IMR-90 (cell line): ENCODE measurements at regions not wholly inside any gene's neighbourhood (a gene's known extent, or its start where the extent isn't known, plus 50 kb on each side); places are given as distances from the start of the nearest gene placed in this dataset.

Experiments used
- ATAC-seq: fragments of 200-7000 bp; cut with Tn5 transposase; 2 replicates; pipeline ENCODE4 v1.9.1; 2020; ENCODE audit warnings: low read depth, mild to moderate bottlenecking, moderate library complexity
- BruUV-seq: library from RNA; stranded (reverse); fragments of 400-500 nt; replicated peaks from 2 replicates; lab custom pipeline; 2021; lab: Mats Ljungman, UMichigan
- CTCF ChIA-PET: fragments of 300-600 bp; formaldehyde crosslinking; extraction: SDS; loops from one replicate; lab custom pipeline; 2021; ENCODE audit warnings: antibody characterized with exemption; lab: Yijun Ruan, JAX
- POLR2A ChIA-PET: fragments of 300-600 bp; sonication (Branson Sonifier 250); formaldehyde crosslinking; loops from one replicate; lab custom pipeline; 2022; ENCODE audit warnings: antibody characterized with exemption; ENCODE audit not compliant: unreplicated experiment; lab: Charles Lee
- DNase-seq: peaks from one replicate; pipeline ENCODE4 v3.0.0; 2013
- H2AFZ ChIP-seq: replicated peaks from 2 replicates; pipeline ENCODE3; 2013; ENCODE audit warnings: low read length, mild to moderate bottlenecking; ENCODE audit not compliant: poor library complexity
- H2AK5ac ChIP-seq: 2 replicates; pipeline ENCODE4 v1.6.1; 2013; ENCODE audit warnings: low read depth, low read length, inconsistent platforms
- H2AK9ac ChIP-seq: replicated peaks from 2 replicates; pipeline ENCODE3; 2013; ENCODE audit warnings: mild to moderate bottlenecking, low read depth, low read length, moderate library complexity; ENCODE audit not compliant: poor library complexity
- H2BK120ac ChIP-seq: 2 replicates; pipeline ENCODE4 v1.6.1; 2013; ENCODE audit warnings: low read depth, low read length, inconsistent platforms
- H2BK15ac ChIP-seq: 3 replicates; pipeline ENCODE4 v1.6.1; 2013; ENCODE audit warnings: low read depth, low read length, inconsistent platforms
- H2BK20ac ChIP-seq: 2 replicates; pipeline ENCODE4 v1.6.1; 2013; ENCODE audit warnings: low read depth, mild to moderate bottlenecking, inconsistent platforms, low read length, moderate library complexity
- H2BK5ac ChIP-seq: 2 replicates; pipeline ENCODE4 v1.6.1; 2013; ENCODE audit warnings: mild to moderate bottlenecking, low read depth, low read length, inconsistent platforms; ENCODE audit not compliant: poor library complexity, severe bottlenecking
- H3K14ac ChIP-seq: replicated peaks from 2 replicates; pipeline ENCODE4 v1.6.1; 2013; ENCODE audit warnings: low read depth, low read length, inconsistent platforms
- H3K18ac ChIP-seq: 2 replicates; pipeline ENCODE4 v1.6.1; 2013; ENCODE audit warnings: low read depth, low read length, control low read depth
- H3K23ac ChIP-seq: 2 replicates; pipeline ENCODE4 v1.6.1; 2013; ENCODE audit warnings: low read depth, low read length, inconsistent platforms
- H3K27ac ChIP-seq: 2 replicates; pipeline ENCODE4 v1.5.1; 2013; ENCODE audit warnings: mild to moderate bottlenecking, control low read depth, low read length; ENCODE audit not compliant: insufficient read depth
- H3K27me3 ChIP-seq: 2 replicates; pipeline ENCODE4 v1.6.1; 2013; ENCODE audit warnings: low read length; ENCODE audit not compliant: control insufficient read depth, insufficient read depth
- H3K36me3 ChIP-seq: 2 replicates; pipeline ENCODE4 v1.6.1; 2013; ENCODE audit warnings: low read length, mixed read lengths; ENCODE audit not compliant: control insufficient read depth, insufficient read depth
- H3K4ac ChIP-seq: 2 replicates; pipeline ENCODE4 v1.6.1; 2013; ENCODE audit warnings: low read depth, low read length, inconsistent platforms
- H3K4me1 ChIP-seq: 2 replicates; pipeline ENCODE4 v1.6.1; 2013; ENCODE audit warnings: low read length, mixed read lengths; ENCODE audit not compliant: control insufficient read depth, insufficient read depth
- H3K4me2 ChIP-seq: 2 replicates; pipeline ENCODE4 v1.6.1; 2013; ENCODE audit warnings: low read depth, mild to moderate bottlenecking, control low read depth, low read length, moderate library complexity
- H3K4me3 ChIP-seq: 2 replicates; pipeline ENCODE4 v1.5.1; 2013; ENCODE audit warnings: low read depth, mild to moderate bottlenecking, control low read depth, low read length, moderate library complexity; ENCODE audit not compliant: insufficient read depth
- H3K56ac ChIP-seq: 2 replicates; pipeline ENCODE4 v1.6.1; 2013; ENCODE audit warnings: low read length, inconsistent platforms; ENCODE audit not compliant: insufficient read depth; ENCODE audit errors: extremely low read depth
- H3K79me1 ChIP-seq, 2 experiments: 2 replicates each; pipeline ENCODE4 v1.6.1; 2013; ENCODE audit warnings: low read length in 2 of 2, inconsistent platforms in 1 of 2, low read depth in 1 of 2
- H3K9ac ChIP-seq: 2 replicates; pipeline ENCODE4 v1.6.1; 2013; ENCODE audit warnings: low read depth, low read length, control low read depth
- H3K9me1 ChIP-seq: 2 replicates; pipeline ENCODE4 v1.6.1; 2013; ENCODE audit warnings: low read length, inconsistent platforms; ENCODE audit not compliant: insufficient read depth
- H3K9me3 ChIP-seq: 2 replicates; pipeline ENCODE4 v1.6.1; 2013; ENCODE audit warnings: low read length; ENCODE audit not compliant: control insufficient read depth, insufficient read depth
- H4K20me1 ChIP-seq: 2 replicates; pipeline ENCODE4 v1.6.1; 2013; ENCODE audit warnings: low read length, inconsistent platforms; ENCODE audit not compliant: insufficient read depth
- H4K5ac ChIP-seq: 2 replicates; pipeline ENCODE4 v1.6.1; 2013; ENCODE audit warnings: mild to moderate bottlenecking, low read depth, low read length, control low read depth
- H4K8ac ChIP-seq, 2 experiments: 2 replicates each; pipeline ENCODE4 v1.6.1; 2013; ENCODE audit warnings: low read depth in 2 of 2, low read length in 2 of 2, control low read depth in 1 of 2, inconsistent platforms in 1 of 2
- H4K91ac ChIP-seq: 2 replicates; pipeline ENCODE4 v1.6.1; 2013; ENCODE audit warnings: low read depth, low read length, inconsistent platforms; ENCODE audit not compliant: insufficient read depth
- CHD1 ChIP-seq: IDR thresholded peaks from 2 replicates; pipeline ENCODE4 v1.6.1; 2012; ENCODE audit warnings: low read depth, low read length, improper control_type of control experiment
- WGBS, 2 experiments: methylation state at CpG; one replicate each; pipeline versions ENCODE4 v1.1.5 to v1.1.7; 2013; ENCODE audit warnings: missing lambda C conversion rate in 2 of 2; ENCODE audit not compliant: insufficient read length in 1 of 2; ENCODE audit errors: extremely low coverage in 2 of 2; 5-methylcytosine and 5-hydroxymethylcytosine counted together
- dilution Hi-C: fragments of 300-500 bp; cut with HindIII; formaldehyde crosslinking; loops from one replicate; pipeline ENCODE4 v1.14.3; 2018; ENCODE audit warnings: low sequenced_read_pairs; ENCODE audit not compliant: unreplicated experiment
- in situ Hi-C: fragments of 300-500 bp; cut with MboI; formaldehyde crosslinking; loops from 3 replicates; pipeline ENCODE4 v1.14.3; 2019; ENCODE audit warnings: low sequenced_read_pairs, inconsistent platforms, mixed read lengths
- intact Hi-C: fragments of 100-400 bp; cut with micrococcal nuclease; formaldehyde crosslinking; loops from 2 replicates; pipeline ENCODE4 v1.10.0; 2022

GRCh38 chr6:170049641-170050561 is 241.0 kb downstream of the DLL1 start:
- ChIA-PET POLR2A (no interaction called here), CTCF (interaction anchor here (0.7 kb wide), 1 partner anchor 70 kb away, joined by 3 read pairs; no protein-coding TSS in a partner anchor)
- H3K23ac ChIP-seq: no peak overlapping the region
- H3K4ac ChIP-seq: no peak overlapping the region
- dilution Hi-C loops: no loop called here
- H3K4me3 ChIP-seq: no peak overlapping the region
- no peak overlapping the region for H3K56ac ChIP-seq
- H3K9me3 ChIP-seq: peaks cover 47% of the 10 kb centered on the region
- WGBS, 2 experiments: 75% methylated on average over 16 of the region's 38 CpGs; no CpG with 5 or more reads in 1 of the 2 experiments
- no peak overlapping the region for H3K4me2 ChIP-seq
- intact Hi-C loops: no loop called here
- peak overlapping the region; percentile 26; the same call in 1 of the 2 replicates for H3K18ac ChIP-seq
- no peak overlapping the region for H2AK5ac ChIP-seq
- no peaks in the 10 kb centered on the region for H3K9me1 ChIP-seq
- no peaks in the 10 kb centered on the region for H3K79me1 ChIP-seq
- no peak for TF ChIP-seq CHD1
- in situ Hi-C loops: no loop called here
- no TSS peak for BruUV-seq
- H4K20me1 ChIP-seq: no peaks in the 10 kb centered on the region
- no peak overlapping the region for H3K9ac ChIP-seq
- no peak overlapping the region; the same call in 1 of the 2 replicates for H4K91ac ChIP-seq
- H3K36me3 ChIP-seq: no peaks in the 10 kb centered on the region
- DNase-seq (peak; percentile 50), ATAC-seq (peak; percentile 29)
- peak overlapping the region; percentile 73; the same call in 1 of the 2 replicates for H3K27ac ChIP-seq
- H4K8ac ChIP-seq: no peak overlapping the region
- no peaks in the 10 kb centered on the region for H3K27me3 ChIP-seq
- H2BK15ac ChIP-seq: no peak overlapping the region
- H2AK9ac ChIP-seq: no peak overlapping the region
- H2AFZ ChIP-seq: peak overlapping the region; percentile 19
- H4K5ac ChIP-seq: no peak overlapping the region
- no peak overlapping the region for H2BK120ac ChIP-seq
- H3K4me1 ChIP-seq: no peaks in the 10 kb centered on the region; the same call in 1 of the 2 replicates
- no peak overlapping the region for H2BK5ac ChIP-seq
- no peak overlapping the region for H2BK20ac ChIP-seq
- H3K14ac ChIP-seq: no peak overlapping the region
